H1 (cell line): ENCODE measurements at regions not wholly inside any gene's neighbourhood (a gene's known extent, or its start where the extent isn't known, plus 50 kb on each side); places are given as distances from the start of the nearest gene placed in this dataset.

Experiments
- CTCF ChIA-PET: fragments of 300-600 bp; sonication (Branson Sonifier 250); formaldehyde crosslinking; loops from one replicate; lab custom pipeline; 2021; ENCODE audit not compliant: partially characterized antibody; lab: Charles Lee
- POLR2A ChIA-PET: fragments of 300-600 bp; sonication (Branson Sonifier 250); formaldehyde crosslinking; loops from one replicate; lab custom pipeline; 2021; ENCODE audit warnings: inconsistent platforms; ENCODE audit not compliant: partially characterized antibody; lab: Charles Lee
- DNase-seq, 2 experiments: peaks; one replicate each; pipeline versions ENCODE4 v3.0.0 to v3.0.0-alpha.2; 2010 to 2022; ENCODE audit warnings: low spot score in 2 of 2, low read depth in 1 of 2, mixed read lengths in 1 of 2
- FAIRE-seq: peaks from 2 replicates; lab custom pipeline; 2011; peaks lifted over from hg19 to GRCh38; lab: Jason Lieb, UNC
- H2AFZ ChIP-seq: 2 replicates; pipeline ENCODE4 v1.8.1; 2012; ENCODE audit warnings: low read length, inconsistent platforms
- H2AK5ac ChIP-seq: 2 replicates; pipeline ENCODE4 v1.6.1; 2013; ENCODE audit warnings: low read depth, low read length
- H2BK120ac ChIP-seq: replicated peaks from 2 replicates; pipeline ENCODE3; 2013; ENCODE audit warnings: low read depth, low read length, inconsistent platforms
- H2BK12ac ChIP-seq: 2 replicates; pipeline ENCODE4 v1.6.1; 2013; ENCODE audit warnings: low read depth, low read length
- H2BK15ac ChIP-seq: 2 replicates; pipeline ENCODE4 v1.6.1; 2013; ENCODE audit warnings: low read length
- H2BK20ac ChIP-seq: 2 replicates; pipeline ENCODE4 v1.6.1; 2013; ENCODE audit warnings: low read length
- H2BK5ac ChIP-seq: 2 replicates; pipeline ENCODE4 v1.6.1; 2013; ENCODE audit warnings: low read depth, low read length
- H3K14ac ChIP-seq: 2 replicates; pipeline ENCODE4 v1.6.1; 2013; ENCODE audit warnings: inconsistent platforms; ENCODE audit not compliant: insufficient read length
- H3K18ac ChIP-seq: 2 replicates; pipeline ENCODE4 v1.6.1; 2013; ENCODE audit warnings: low read length; ENCODE audit errors: extremely low read depth
- H3K23ac ChIP-seq: 2 replicates; pipeline ENCODE4 v1.6.1; 2013; ENCODE audit warnings: inconsistent platforms; ENCODE audit not compliant: insufficient read length
- H3K23me2 ChIP-seq: 2 replicates; pipeline ENCODE4 v1.6.1; 2013; ENCODE audit warnings: low read depth, low read length
- H3K27ac ChIP-seq: 2 replicates; pipeline ENCODE4 v1.6.1; 2011; ENCODE audit warnings: low read depth, low read length, inconsistent platforms
- H3K27me3 ChIP-seq, 4 experiments: replicated peaks in 1 of 4; 1 replicate in 1 of 4; 2 replicates in 3 of 4; pipeline versions ENCODE4 v1.6.1 to v1.8.1; 2011 to 2013; ENCODE audit warnings: low read length in 3 of 4, mild to moderate bottlenecking in 3 of 4, inconsistent platforms in 2 of 4, mixed read lengths in 2 of 4, moderate library complexity in 1 of 4; ENCODE audit not compliant: control insufficient read depth in 3 of 4, insufficient read depth in 3 of 4; ENCODE audit errors: extremely low read depth in 1 of 4
- H3K36me3 ChIP-seq, 4 experiments: 2 replicates each; pipeline versions ENCODE4 v1.6.1 to v1.8.1; 2011 to 2013; ENCODE audit warnings: mild to moderate bottlenecking in 4 of 4, low read length in 3 of 4, moderate library complexity in 2 of 4, control low read depth in 1 of 4, inconsistent platforms in 1 of 4; ENCODE audit not compliant: insufficient read depth in 4 of 4, control insufficient read depth in 2 of 4
- H3K4ac ChIP-seq: replicated peaks from 2 replicates; pipeline ENCODE3; 2013; ENCODE audit warnings: low read length, low read depth, mixed read lengths, inconsistent platforms; ENCODE audit not compliant: insufficient read length
- H3K4me1 ChIP-seq, 4 experiments: replicated peaks in 1 of 4; 1 replicate in 1 of 4; 2 replicates in 3 of 4; pipeline versions ENCODE4 v1.6.1 to v1.8.1; 2011 to 2013; ENCODE audit warnings: low read length in 3 of 4, inconsistent platforms in 2 of 4, mixed read lengths in 1 of 4; ENCODE audit not compliant: insufficient read depth in 4 of 4, control insufficient read depth in 3 of 4
- H3K4me2 ChIP-seq, 2 experiments: 2 replicates each; pipeline versions ENCODE4 v1.6.1 to v1.8.1; 2011 to 2013; ENCODE audit warnings: low read depth in 2 of 2, low read length in 2 of 2, control low read depth in 1 of 2, inconsistent platforms in 1 of 2, mild to moderate bottlenecking in 1 of 2; ENCODE audit not compliant: insufficient read depth in 1 of 2
- H3K4me3 ChIP-seq, 4 experiments: fragments of 200-600, 300-600 bp in 1 of 4; sonication (generic), shearing (Covaris generic), sonication (Bioruptor Twin) in 1 of 4; 2 replicates each; pipeline versions ENCODE4 v1.5.1 to v1.8.1; 2011 to 2016; ENCODE audit warnings: low read length in 4 of 4, low read depth in 3 of 4, control low read depth in 2 of 4, inconsistent platforms in 2 of 4, mild to moderate bottlenecking in 2 of 4, mixed read lengths in 1 of 4, moderate library complexity in 1 of 4; ENCODE audit not compliant: insufficient read depth in 2 of 4; ENCODE audit errors: extremely low read depth in 1 of 4
- H3K56ac ChIP-seq: replicated peaks from 2 replicates; pipeline ENCODE3; 2013; ENCODE audit warnings: low read depth, mild to moderate bottlenecking, mixed read lengths, low read length, inconsistent platforms; ENCODE audit not compliant: insufficient read length
- H3K79me1 ChIP-seq: 2 replicates; pipeline ENCODE4 v1.6.1; 2013; ENCODE audit warnings: low read depth, low read length, control low read depth
- H3K79me2 ChIP-seq, 2 experiments: 2 replicates each; pipeline versions ENCODE4 v1.6.1 to v1.8.1; 2012 to 2013; ENCODE audit warnings: low read length in 2 of 2, mild to moderate bottlenecking in 2 of 2, inconsistent platforms in 1 of 2; ENCODE audit not compliant: insufficient read depth in 2 of 2, control insufficient read depth in 1 of 2
- H3K9ac ChIP-seq, 4 experiments: replicated peaks in 1 of 4; 1 replicate in 1 of 4; 2 replicates in 3 of 4; pipeline versions ENCODE4 v1.6.1 to v1.8.1; 2011 to 2013; ENCODE audit warnings: low read depth in 3 of 4, low read length in 3 of 4, control low read depth in 2 of 4, mild to moderate bottlenecking in 2 of 4, moderate library complexity in 2 of 4, inconsistent platforms in 1 of 4; ENCODE audit errors: extremely low read depth in 1 of 4
- H3K9me3 ChIP-seq, 2 experiments: 2 replicates each; pipeline versions ENCODE4 v1.6.1 to v1.8.1; 2012 to 2013; ENCODE audit warnings: mild to moderate bottlenecking in 2 of 2, moderate library complexity in 2 of 2, control low read depth in 1 of 2, inconsistent platforms in 1 of 2, low read depth in 1 of 2, low read length in 1 of 2, mixed read lengths in 1 of 2; ENCODE audit not compliant: insufficient read depth in 2 of 2
- H4K20me1 ChIP-seq, 2 experiments: replicated peaks in 1 of 2; 2 replicates each; pipeline versions ENCODE3 to v1.8.1; 2011 to 2013; ENCODE audit warnings: inconsistent platforms in 2 of 2, low read length in 2 of 2, mild to moderate bottlenecking in 1 of 2; ENCODE audit not compliant: insufficient read depth in 2 of 2, control insufficient read depth in 1 of 2
- H4K5ac ChIP-seq: 2 replicates; pipeline ENCODE4 v1.6.1; 2013; ENCODE audit warnings: low read length, low read depth, mixed read lengths, inconsistent platforms; ENCODE audit not compliant: insufficient read length
- H4K8ac ChIP-seq: 2 replicates; pipeline ENCODE4 v1.8.0; 2013; ENCODE audit warnings: mild to moderate bottlenecking, moderate library complexity, low read length, inconsistent platforms; ENCODE audit not compliant: insufficient read depth; ENCODE audit errors: extremely low read depth
- H4K91ac ChIP-seq: replicated peaks from 2 replicates; pipeline ENCODE3; 2013; ENCODE audit warnings: low read length, mixed read lengths, inconsistent platforms; ENCODE audit not compliant: insufficient read length
- ATF2 ChIP-seq: IDR thresholded peaks from 2 replicates; pipeline ENCODE4 v1.6.1; 2012; ENCODE audit warnings: low read length, inconsistent platforms
- CREB1 ChIP-seq: IDR thresholded peaks from 2 replicates; pipeline ENCODE4 v1.6.1; 2012; ENCODE audit warnings: inconsistent platforms
- CTBP2 ChIP-seq: IDR thresholded peaks from 2 replicates; pipeline ENCODE4 v1.7.0; 2011; ENCODE audit warnings: borderline replicate concordance, mild to moderate bottlenecking, moderate library complexity, mixed read lengths, low read length; ENCODE audit not compliant: insufficient read depth, insufficient read length
- EZH2 ChIP-seq: fragments of 200-600 bp; sonication (generic); IDR thresholded peaks from 2 replicates; pipeline ENCODE4 v1.7.1; 2012; ENCODE audit warnings: low read depth, mild to moderate bottlenecking, moderate library complexity, low read length, inconsistent platforms; ENCODE audit not compliant: severe bottlenecking
- FOSL1 ChIP-seq: IDR thresholded peaks from 2 replicates; pipeline ENCODE4 v1.6.1; 2011; ENCODE audit warnings: mild to moderate bottlenecking, low read depth, low read length, moderate library complexity; ENCODE audit not compliant: insufficient read depth
- KDM5A ChIP-seq: fragments of 200-600 bp; IDR thresholded peaks from 2 replicates; pipeline ENCODE4 v1.7.1; 2012; ENCODE audit warnings: mild to moderate bottlenecking, low read length, inconsistent platforms, mixed read lengths
- MAFK ChIP-seq: IDR thresholded peaks from 2 replicates; pipeline ENCODE4 v1.6.1; 2012; ENCODE audit warnings: low read depth, mild to moderate bottlenecking, improper control_type of control experiment, low read length
- POLR2A ChIP-seq, 2 experiments: IDR thresholded peaks; 1 replicate in 1 of 2; 2 replicates in 1 of 2; pipeline ENCODE4 v1.6.1; 2011; ENCODE audit warnings: low read depth in 2 of 2, low read length in 2 of 2, mild to moderate bottlenecking in 2 of 2; ENCODE audit errors: control extremely low read depth in 1 of 2
- POLR2AphosphoS5 ChIP-seq: IDR thresholded peaks from 2 replicates; pipeline ENCODE4 v1.6.1; 2011; ENCODE audit warnings: low read depth, low read length
- SIN3A ChIP-seq, 2 experiments: IDR thresholded peaks in 1 of 2; conservative IDR thresholded peaks in 1 of 2; 2 replicates each; pipeline ENCODE4 v1.6.1; 2011 to 2012; ENCODE audit warnings: low read length in 2 of 2, improper control_type of control experiment in 1 of 2, low read depth in 1 of 2, mild to moderate bottlenecking in 1 of 2
- SIRT6 ChIP-seq: IDR thresholded peaks from one replicate; pipeline ENCODE4 v1.7.1; 2012; ENCODE audit warnings: low read length, inconsistent platforms
- SIX5 ChIP-seq: IDR thresholded peaks from 2 replicates; pipeline ENCODE4 v1.6.1; 2011; ENCODE audit warnings: mild to moderate bottlenecking, low read depth, low read length
- TEAD4 ChIP-seq: IDR thresholded peaks from 2 replicates; pipeline ENCODE4 v1.6.1; 2012; ENCODE audit warnings: low read depth, low read length, inconsistent platforms, mixed read lengths
- WGBS, 2 experiments: shearing (Covaris generic) in 1 of 2; methylation state at CpG; one replicate each; pipeline versions ENCODE4 v1.1.6 to v1.1.7; 2013 to 2015; ENCODE audit warnings: low lambda C conversion rate in 2 of 2, mixed read lengths in 2 of 2, inconsistent platforms in 1 of 2, low coverage in 1 of 2, missing lambda C conversion rate in 1 of 2; ENCODE audit not compliant: insufficient replicate concordance in 2 of 2, insufficient coverage in 1 of 2, insufficient read length in 1 of 2; ENCODE audit errors: extremely low coverage in 1 of 2, missing lambda C conversion rate in 1 of 2; 5-methylcytosine and 5-hydroxymethylcytosine counted together

DNA sequence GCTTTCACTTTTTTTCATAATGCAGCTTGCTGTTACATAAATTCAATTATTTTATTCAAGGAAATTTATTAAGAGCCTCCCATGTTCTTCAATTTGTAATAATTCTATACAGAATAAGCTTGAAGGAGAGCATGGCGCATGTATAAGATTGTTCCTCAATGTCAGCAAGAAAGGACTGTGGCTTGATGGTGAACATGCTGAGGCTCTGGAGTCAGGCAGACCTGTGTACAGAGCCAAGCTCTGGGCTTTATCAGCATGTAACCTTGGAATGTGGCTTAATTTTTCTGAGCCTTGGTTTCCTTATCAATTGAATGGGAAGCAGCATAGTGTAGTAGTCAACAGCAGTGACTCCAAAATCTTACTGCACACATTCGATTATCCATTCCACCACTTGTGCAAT is 92.4 kb downstream of the JRKL start:
- Histone ChIP-seq H4K20me1 (no peaks in the 10 kb centered on the region), H3K79me2 (no peaks in the 10 kb centered on the region), H3K27ac (no peak overlapping the region), H3K79me1 (no peaks in the 10 kb centered on the region), H2BK120ac (no peak overlapping the region), H3K23me2 (no peaks in the 10 kb centered on the region), H3K14ac (no peak overlapping the region), H3K9ac (no peak overlapping the region), H2AFZ (no peak overlapping the region), H3K4ac (no peak overlapping the region), H2AK5ac (no peak overlapping the region), H3K23ac (no peak overlapping the region), H2BK20ac (no peak overlapping the region), H3K9me3 (no peaks in the 10 kb centered on the region), H3K56ac (no peak overlapping the region), H4K91ac (no peak overlapping the region), H3K4me3 (no peak overlapping the region), H3K36me3 (no peaks in the 10 kb centered on the region), H2BK5ac (no peak overlapping the region), H3K4me1 (no peaks in the 10 kb centered on the region), H2BK15ac (no peak overlapping the region), H2BK12ac (no peak overlapping the region), H4K8ac (no peak overlapping the region), H4K5ac (no peak overlapping the region), H3K4me2 (no peak overlapping the region), H3K27me3 (no peaks in the 10 kb centered on the region)
- FAIRE-seq (no peak), DNase-seq (no peak)
- POLR2A ChIA-PET, result no interaction called here
- CTCF ChIA-PET, result interaction anchor here (0.6 to 2.4 kb wide), 2 partner anchors 19 to 1741 kb away, joined by 3 to 14 read pairs; no protein-coding TSS in a partner anchor
- 95% methylated on average over 2 of the region's 2 CpGs; no CpG with 5 or more reads in 1 of the 2 experiments for WGBS, 2 experiments
- TF ChIP-seq CTBP2, result no peak
- TF ChIP-seq SIN3A (conservative IDR thresholded peaks at IDR 0.05 in 1 of 2, IDR thresholded peaks at IDR 0.05 in 1 of 2; ENCODE audit: low read depth in 1 of 2, low read length in 2 of 2), result no peak
- no peak for TF ChIP-seq EZH2
- no peak for TF ChIP-seq FOSL1
- TF ChIP-seq SIX5, result no peak
- no peak for TF ChIP-seq KDM5A
- TF ChIP-seq SIRT6, result no peak
- no peak for TF ChIP-seq TEAD4
- TF ChIP-seq CREB1, result no peak
- TF ChIP-seq MAFK, result no peak
- TF ChIP-seq ATF2, result no peak
- TF ChIP-seq POLR2A (IDR thresholded peaks at IDR 0.05; ENCODE audit: control extremely low read depth in 1 of 2, low read depth in 2 of 2, low read length in 2 of 2), result no peak
- TF ChIP-seq POLR2AphosphoS5, result no peak
- TF ChIP-seq, all 59 proteins: peak for 0
- no peak overlapping the region for H3K18ac ChIP-seq
